ENCODE measurements at regions not wholly inside any gene's neighbourhood (a gene's known extent, or its start where the extent isn't known, plus 50 kb on each side); places are given as distances from the start of the nearest gene placed in this dataset.

- Histone ChIP-seq H3K36me3 (ENCODE audit: control insufficient read depth in 2 of 2, insufficient read depth in 1 of 2, low read length in 2 of 2) (no peaks in the 10 kb centered on the region), H3K9me3 (ENCODE audit: control insufficient read depth, insufficient read depth, low read depth, low read length) (no peaks in the 10 kb centered on the region), H3K4me3 (ENCODE audit: low read depth, low read length) (no peak overlapping the region), H3K4me1 (ENCODE audit: control insufficient read depth, insufficient read depth, low read length) (no peaks in the 10 kb centered on the region), H3K27ac (ENCODE audit: extremely low read depth, low read depth, low read length) (no peak overlapping the region)
- POLR2A ChIA-PET = no interaction called here
- TF ChIP-seq ZNF843 (tag by site-specific recombination; IDR thresholded peaks at IDR 0.05) (no peak), ZBTB8A (tag by site-specific recombination; IDR thresholded peaks at IDR 0.05) (no peak), ZNF544 (tag by site-specific recombination; IDR thresholded peaks at IDR 0.05) (no peak), ZNF555 (tag by site-specific recombination; conservative IDR thresholded peaks at IDR 0.05) (no peak), ZNF747 (tag by site-specific recombination; IDR thresholded peaks at IDR 0.05) (no peak), ZNF19 (tag by site-specific recombination; IDR thresholded peaks at IDR 0.05; ENCODE audit: low read depth) (no peak), ZNF132 (tag by site-specific recombination; IDR thresholded peaks at IDR 0.05; ENCODE audit: borderline replicate concordance) (no peak), PRDM10 (tag by site-specific recombination; IDR thresholded peaks at IDR 0.05) (no peak), ZNF623 (tag by site-specific recombination; IDR thresholded peaks at IDR 0.05) (no peak), ZNF302 (tag by site-specific recombination; IDR thresholded peaks at IDR 0.05; ENCODE audit: low read depth) (no peak)
- TF ChIP-seq, protein P1, sequence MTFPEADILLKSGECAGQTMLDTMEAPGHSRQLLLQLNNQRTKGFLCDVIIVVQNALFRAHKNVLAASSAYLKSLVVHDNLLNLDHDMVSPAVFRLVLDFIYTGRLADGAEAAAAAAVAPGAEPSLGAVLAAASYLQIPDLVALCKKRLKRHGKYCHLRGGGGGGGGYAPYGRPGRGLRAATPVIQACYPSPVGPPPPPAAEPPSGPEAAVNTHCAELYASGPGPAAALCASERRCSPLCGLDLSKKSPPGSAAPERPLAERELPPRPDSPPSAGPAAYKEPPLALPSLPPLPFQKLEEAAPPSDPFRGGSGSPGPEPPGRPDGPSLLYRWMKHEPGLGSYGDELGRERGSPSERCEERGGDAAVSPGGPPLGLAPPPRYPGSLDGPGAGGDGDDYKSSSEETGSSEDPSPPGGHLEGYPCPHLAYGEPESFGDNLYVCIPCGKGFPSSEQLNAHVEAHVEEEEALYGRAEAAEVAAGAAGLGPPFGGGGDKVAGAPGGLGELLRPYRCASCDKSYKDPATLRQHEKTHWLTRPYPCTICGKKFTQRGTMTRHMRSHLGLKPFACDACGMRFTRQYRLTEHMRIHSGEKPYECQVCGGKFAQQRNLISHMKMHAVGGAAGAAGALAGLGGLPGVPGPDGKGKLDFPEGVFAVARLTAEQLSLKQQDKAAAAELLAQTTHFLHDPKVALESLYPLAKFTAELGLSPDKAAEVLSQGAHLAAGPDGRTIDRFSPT (tag by site-specific recombination; IDR thresholded peaks at IDR 0.05) = no peak
- CTCF ChIA-PET = interaction anchor here (0.6 to 0.7 kb wide), 2 partner anchors 48 to 502 kb away, joined by 3 to 4 read pairs; no protein-coding TSS in a partner anchor
Measured at GRCh38 chr1:221827307-221827642, 85.4 kb upstream of the DUSP10 start.

DNA sequence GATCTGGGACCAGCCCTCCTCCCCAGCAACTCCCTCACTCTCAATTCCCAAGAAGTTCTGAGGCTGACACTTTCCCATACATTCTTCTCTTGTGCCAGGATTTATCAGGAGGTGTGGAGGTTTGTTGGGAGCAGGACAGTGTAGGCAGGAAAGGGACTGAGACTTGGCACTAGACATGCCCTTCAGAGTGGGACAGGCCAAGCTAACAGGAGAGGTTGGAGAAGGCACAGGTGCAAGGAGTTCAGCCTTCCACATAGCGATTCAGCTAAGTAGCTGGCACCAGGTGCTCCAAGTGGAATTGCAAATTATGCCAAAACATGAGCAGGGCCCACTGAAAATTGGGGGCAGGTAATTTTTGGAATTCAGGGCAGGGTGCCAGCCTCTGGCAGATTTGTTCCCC is 83.0 kb upstream of the DUSP10 start:
- ChIA-PET POLR2A (no interaction called here), CTCF (no interaction called here)
- no peak overlapping the region for H3K27ac ChIP-seq (ENCODE audit: extremely low read depth, low read depth, low read length)
- no peaks in the 10 kb centered on the region for H3K36me3 ChIP-seq (ENCODE audit: control insufficient read depth in 2 of 2, insufficient read depth in 1 of 2, low read length in 2 of 2)
- no peaks in the 10 kb centered on the region for H3K4me1 ChIP-seq (ENCODE audit: control insufficient read depth, insufficient read depth, low read length)
- TF ChIP-seq ZNF555 (tag by site-specific recombination; conservative IDR thresholded peaks at IDR 0.05) (no peak), ZNF837 (tag by site-specific recombination; IDR thresholded peaks at IDR 0.05) (no peak), ZNF654 (tag by site-specific recombination; IDR thresholded peaks at IDR 0.05; ENCODE audit: low read depth) (no peak), OSR2 (tag by site-specific recombination; IDR thresholded peaks at IDR 0.05) (no peak), ZNF302 (tag by site-specific recombination; IDR thresholded peaks at IDR 0.05; ENCODE audit: low read depth) (no peak)
- TF ChIP-seq, protein P2, sequence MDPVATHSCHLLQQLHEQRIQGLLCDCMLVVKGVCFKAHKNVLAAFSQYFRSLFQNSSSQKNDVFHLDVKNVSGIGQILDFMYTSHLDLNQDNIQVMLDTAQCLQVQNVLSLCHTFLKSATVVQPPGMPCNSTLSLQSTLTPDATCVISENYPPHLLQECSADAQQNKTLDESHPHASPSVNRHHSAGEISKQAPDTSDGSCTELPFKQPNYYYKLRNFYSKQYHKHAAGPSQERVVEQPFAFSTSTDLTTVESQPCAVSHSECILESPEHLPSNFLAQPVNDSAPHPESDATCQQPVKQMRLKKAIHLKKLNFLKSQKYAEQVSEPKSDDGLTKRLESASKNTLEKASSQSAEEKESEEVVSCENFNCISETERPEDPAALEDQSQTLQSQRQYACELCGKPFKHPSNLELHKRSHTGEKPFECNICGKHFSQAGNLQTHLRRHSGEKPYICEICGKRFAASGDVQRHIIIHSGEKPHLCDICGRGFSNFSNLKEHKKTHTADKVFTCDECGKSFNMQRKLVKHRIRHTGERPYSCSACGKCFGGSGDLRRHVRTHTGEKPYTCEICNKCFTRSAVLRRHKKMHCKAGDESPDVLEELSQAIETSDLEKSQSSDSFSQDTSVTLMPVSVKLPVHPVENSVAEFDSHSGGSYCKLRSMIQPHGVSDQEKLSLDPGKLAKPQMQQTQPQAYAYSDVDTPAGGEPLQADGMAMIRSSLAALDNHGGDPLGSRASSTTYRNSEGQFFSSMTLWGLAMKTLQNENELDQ (tag by site-specific recombination; IDR thresholded peaks at IDR 0.05; ENCODE audit: low read depth) = no peak
- H3K4me3 ChIP-seq (ENCODE audit: low read depth, low read length) = no peak overlapping the region
- H3K9me3 ChIP-seq (ENCODE audit: control insufficient read depth, insufficient read depth, low read depth, low read length) = no peaks in the 10 kb centered on the region

Data from HEK293 (cell line).